ENCODE measurements at regions not wholly inside any gene's neighbourhood (a gene's known extent, or its start where the extent isn't known, plus 50 kb on each side); places are given as distances from the start of the nearest gene placed in this dataset.
"Not testable (repeated sequence)": the region's sequence is repeated elsewhere in the genome, so short reads cannot be mapped to it uniquely, and the experiment has no call there.

DNA sequence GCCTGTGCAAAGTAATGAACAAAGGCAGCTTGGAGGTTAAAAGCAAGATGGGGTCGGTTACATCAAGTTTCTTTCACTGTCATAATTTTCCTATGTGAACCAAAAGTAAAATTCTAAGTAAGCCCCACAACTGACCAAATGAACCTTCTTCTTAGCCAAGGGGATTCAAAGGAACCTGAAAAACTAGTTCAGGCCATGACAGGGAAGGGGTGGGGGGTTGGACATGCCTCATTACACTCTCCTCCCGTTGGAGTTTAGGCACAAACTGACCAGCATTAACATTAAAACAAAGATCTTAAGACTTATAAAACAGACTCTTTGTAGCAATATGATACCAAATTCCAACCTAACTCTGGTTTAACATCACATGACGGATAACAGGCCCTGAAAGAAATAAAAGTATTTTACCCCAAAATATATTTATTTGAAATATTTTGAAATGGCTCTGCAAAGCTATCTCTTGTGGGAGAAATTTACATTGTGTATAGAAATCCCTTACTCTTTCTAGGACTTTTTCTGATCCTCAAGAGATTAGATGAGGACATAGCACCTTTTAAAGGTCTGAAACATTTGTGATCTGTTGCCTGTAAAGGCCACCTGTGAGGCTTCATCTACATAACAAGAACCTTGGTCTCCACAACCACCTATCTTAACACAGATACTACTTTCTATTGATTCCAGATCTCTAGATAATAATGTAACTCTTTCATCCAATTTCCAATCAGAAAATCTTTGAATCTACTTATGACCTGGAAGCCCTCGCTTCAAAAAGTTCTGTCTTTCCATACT is 1829.0 kb upstream of the MIR17HG start:
- DNase-seq, result no peak

DNA sequence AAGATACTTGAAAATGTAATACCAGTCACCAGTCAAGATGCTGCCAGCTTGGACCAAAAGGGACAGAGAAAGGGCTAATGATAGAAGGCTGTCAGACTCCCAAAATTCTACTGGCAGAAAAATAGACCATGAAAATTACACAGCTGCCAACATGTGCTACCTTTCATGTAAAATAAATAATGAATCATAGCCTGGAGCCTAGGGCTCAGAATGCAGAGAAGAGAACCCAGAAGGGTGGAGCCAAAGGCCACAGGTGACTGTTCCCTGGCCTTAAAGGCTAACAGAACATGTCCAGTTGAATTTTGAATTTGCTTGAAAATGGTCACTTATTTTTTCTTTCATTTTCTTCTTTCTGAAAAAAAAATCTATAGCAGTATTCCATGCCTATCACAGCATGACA is 1827.0 kb upstream of the MIR17HG start:
- DNase-seq, result no peak

DNA sequence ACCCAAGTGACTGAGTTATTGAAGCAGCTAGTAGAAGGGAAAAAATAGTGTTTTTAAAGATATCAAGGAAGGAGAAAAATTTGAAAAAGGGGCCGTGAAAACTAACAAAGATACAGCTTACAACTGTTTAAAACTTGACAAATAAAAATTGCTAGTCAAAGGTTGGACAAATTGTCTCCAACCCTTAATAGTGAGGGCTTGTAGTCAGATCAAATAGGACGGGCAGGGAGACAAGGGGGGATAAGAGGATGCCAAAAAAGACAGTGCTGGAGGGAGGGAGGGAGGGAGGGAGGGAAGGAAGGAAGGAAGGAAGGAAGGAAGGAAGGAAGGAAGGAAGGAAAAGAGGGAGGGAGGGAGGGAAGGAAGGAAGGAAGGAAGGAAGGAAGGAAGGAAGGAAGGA is 1825.8 kb upstream of the MIR17HG start:
- not testable (repeated sequence) for DNase-seq

DNA sequence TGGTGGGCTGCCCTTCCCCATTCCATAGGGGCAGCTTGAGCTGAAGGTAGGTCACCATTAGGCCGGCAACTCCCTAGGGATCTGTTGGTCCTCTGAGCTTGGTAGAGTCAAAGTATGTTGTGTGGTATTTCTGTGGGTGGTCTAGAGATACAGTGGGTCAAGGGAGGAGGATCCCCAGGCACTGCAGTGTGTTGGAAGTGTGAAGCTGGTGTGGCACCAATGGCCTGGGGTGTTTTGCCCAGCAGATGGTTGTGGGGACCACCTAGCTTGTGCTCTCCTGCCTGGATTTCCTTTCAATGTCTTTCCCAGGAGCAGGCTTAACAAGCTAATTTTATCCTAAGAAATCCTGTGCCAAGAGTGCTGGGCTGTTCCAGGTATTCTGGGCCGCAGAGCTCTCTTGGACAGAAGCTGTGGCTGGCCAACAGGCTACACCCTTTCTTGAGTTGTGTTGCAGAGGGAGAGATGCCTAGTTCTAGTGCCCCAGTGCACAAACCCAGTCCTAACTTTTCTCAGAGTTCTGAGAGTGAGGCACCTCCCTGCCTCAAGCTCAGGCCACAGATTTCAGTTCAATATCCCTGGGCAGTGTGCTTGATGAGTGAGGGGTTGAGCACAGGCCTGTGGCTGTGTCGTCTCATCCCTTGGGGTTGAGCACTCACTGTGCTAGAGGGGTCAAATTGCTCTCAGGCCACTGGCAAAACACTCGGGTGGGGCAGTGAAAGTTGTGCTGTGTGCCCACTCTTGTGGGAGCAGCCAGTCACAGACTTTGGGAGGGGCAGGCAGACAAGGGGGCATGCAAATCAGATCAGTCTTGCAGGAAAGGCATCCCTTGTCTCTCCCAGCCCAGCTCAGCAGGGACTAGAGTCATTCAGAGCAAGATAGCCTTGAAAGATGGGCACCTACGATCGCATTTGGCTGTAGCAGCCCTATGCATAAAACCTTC is 1806.1 kb upstream of the MIR17HG start:
- DNase-seq, result no peak

DNA sequence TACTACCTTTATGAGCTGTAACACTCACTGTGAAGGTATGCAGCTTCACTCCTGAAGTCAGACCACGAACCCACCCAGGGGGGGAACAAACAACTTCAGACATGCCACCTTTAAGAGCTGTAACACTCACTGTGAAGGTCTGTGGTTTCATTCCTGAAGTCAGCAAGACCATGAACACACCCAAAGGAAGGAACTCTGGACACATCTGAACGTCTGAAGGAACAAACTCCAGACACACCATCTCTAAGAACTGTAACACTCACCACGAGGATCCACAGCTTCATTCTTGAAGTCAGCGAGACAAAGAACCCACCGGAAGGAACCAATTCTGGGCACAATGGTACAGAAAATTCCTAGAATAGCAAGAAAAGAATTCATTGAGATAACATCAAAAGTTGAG is 1796.5 kb upstream of the MIR17HG start:
- DNase-seq, result no peak

DNA sequence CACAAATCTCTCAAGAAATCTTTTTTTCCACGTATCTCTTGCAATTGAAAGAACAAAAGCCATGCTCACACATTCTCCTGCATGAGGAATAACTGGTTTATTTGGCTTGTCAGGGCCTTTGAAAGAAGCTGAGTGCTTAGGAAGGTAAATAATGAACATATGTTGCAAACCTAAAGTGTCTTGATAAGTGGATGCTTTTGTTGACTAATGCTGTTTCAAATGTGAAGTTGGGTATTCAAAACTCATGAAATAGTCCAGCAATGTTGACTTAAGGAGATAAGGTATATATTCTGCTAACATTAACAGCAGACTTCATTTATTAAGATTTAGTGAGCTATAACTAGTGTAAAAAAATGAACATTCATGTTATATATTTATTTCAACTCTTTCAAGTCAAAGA is 1792.7 kb upstream of the MIR17HG start:
- DNase-seq, result no peak

DNA sequence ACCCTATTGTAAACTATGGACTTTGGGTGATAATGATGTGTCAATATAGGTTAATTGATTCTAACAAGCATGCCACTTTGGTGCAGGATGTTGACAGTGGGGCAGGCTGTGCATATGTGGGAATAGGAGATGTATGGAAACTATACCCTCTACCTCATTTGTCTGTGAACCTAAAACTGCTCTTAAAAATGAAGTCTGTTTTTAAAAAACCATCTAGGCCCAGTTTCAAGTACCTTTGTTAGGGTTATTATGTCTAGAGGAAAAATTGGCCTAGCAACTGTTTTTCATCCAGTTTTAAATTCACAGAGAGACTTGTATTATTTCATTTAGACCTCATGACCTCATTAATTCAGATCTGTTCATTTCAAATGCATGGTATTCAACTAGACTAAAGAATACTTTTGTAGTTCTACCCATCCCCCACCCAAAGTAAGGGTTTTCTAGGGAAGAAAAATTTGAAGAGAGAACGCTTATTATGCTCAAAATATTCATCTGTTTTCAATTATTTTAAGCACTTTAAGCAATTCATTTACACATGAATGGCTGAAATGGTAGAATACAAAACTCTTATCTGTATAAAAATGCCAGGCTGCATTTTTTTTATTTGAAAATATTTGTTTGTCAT is 1781.9 kb upstream of the MIR17HG start:
- DNase-seq, result no peak

DNA sequence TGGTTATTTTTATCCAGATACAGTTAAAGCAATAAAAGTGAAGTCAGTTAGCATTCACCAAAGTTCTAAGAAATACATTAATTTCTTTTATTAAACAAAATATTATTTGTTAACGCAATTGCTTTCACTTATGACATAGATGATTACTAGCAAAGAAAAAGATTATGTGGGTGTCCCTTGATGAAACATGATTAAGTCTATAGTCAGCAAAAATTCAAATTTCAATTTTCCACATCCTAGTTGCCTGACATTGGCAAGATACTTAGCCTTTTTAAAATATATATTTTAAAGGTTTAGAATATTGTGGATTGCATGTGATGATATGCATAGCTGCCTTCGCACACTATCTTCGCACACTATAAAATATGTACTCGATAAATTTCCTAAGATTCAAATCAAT is 1780.5 kb upstream of the MIR17HG start:
- DNase-seq, result no peak

DNA sequence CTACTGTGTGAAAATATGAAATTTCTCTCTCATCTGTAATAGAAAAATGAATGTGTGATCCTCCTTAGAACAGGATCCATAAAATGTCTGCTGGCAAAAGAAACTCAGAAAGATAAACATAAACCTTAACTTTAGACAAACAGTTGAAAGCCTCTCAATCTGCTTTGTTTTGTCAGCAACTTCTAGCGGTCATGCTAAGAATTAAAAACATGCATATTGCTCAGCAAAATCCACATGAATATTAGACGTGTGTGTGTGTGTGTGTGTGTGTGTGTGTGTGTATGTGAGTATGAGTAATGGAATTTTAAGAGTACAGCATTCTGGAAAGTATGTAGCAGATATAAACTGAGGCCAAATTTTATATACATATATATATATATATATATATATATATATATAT is 1779.2 kb upstream of the MIR17HG start:
- no peak for DNase-seq

DNA sequence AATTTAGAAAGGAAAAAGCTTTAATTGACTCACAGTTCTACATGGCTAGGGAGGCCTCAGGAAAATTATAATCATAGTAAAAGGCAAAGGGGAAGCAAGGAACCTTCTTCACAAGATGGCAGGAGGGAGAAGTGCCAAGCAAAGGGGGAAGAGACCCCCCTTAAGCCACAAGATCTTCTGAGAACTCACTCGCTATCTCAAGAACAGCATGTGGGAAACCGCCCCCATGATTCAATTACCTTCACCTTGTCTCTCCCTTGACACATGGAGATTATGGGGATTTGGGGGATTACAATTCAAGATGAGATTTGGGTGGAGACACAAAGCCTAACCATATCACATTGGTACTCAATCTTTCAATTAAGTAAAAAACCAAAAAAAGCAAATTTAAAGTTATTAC is 1778.7 kb upstream of the MIR17HG start:
- DNase-seq, result no peak

DNA sequence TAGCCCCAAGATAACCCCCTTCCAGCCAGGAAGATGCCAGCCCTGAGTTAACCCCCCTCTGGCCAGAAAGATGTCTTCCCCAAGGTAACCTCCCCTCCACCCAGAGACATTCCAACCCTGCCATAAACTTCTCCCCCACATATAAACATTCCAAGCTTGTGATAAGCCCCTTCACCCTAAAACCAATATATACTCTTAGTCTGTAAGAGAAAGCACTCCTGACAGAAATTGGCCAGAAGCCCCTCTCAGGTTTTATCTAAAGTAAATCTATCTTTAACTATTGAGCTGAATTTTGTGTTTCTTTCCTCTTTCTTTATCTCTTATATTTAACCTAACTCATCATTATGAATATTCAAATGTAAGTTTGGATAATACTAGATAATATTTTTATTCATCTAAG is 1775.8 kb upstream of the MIR17HG start:
- no peak for DNase-seq

DNA sequence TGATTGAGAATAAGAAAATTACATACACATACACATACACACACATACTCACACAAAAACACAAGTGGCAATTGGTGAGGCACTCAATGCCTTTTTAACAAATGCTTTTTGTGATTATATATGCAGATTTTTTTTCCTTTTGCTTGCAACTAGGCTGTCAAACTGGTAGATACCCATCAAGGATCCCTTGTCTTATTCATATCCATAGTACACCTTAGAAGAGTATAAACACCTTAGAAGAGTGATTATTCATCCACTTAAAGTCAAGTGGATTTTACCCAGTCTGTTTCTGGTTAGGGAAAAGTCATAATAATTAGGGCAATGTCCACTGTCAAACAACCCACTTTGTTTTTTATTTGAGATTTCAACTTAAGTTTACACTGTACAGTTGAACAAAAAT is 1773.4 kb upstream of the MIR17HG start:
- DNase-seq, result no peak

DNA sequence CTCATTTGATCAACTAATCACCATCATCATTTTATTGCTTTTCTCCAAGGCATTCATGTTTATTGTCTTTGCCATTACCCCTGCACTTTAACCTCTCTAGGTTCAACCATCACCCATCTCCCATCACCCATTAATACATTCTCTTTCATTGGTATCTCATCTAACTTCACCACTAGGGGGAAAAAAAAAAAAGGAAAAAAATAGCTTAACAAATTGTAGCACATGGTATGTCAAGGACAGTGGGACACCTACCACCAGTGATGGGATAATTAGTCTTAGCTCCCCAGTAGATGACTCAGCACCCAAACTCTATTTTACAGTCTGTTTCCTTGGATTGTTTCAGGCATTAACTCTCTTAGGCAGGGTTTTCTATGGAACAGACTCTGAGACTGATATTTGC is 1770.2 kb upstream of the MIR17HG start:
- DNase-seq, result no peak

DNA sequence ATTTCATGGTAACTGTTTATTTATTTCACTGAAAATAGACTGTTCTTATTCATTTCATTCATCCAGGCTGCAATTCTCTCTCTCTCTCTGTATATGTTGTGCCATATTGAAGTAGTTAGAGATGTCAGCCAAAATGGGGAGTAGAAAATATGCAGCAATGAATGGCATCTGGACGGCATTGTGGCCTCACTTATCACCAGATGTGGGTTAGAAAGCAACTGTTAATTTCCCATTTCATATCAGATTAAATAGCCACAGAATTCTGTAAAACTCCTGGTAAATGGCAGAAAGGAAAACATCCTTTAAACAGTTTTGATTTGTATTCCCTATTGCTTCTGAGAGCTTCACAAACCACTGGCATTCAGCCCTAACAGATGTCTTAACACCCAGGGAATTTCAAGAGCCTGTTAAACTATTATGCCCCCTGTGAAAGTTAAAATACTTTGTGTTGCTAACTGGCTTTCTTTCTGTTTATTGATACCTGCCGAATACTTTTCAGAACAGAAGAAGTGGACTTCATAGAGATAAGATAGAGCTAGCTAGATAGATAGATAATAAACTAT is 1763.3 kb upstream of the MIR17HG start:
- no peak for DNase-seq

DNA sequence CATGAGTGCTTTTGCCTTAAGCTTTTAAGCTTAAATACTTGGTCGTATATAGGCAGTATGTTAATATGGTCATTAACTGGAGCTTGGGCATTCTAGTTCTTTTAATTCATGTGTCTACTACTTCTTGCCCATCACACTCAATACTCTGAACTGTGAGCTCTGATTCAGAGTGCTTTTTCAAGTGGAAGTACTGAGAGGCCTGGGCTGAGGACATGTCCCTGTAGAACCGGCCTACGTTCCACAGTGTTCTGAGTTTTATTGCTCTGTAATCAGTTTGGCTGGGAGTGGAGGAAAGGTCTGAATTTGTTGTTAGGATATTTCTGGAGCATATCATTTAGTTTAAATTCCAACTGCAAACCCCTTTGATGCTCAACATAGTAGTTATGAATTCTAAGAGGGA is 1744.8 kb upstream of the MIR17HG start:
- no peak for DNase-seq

DNA sequence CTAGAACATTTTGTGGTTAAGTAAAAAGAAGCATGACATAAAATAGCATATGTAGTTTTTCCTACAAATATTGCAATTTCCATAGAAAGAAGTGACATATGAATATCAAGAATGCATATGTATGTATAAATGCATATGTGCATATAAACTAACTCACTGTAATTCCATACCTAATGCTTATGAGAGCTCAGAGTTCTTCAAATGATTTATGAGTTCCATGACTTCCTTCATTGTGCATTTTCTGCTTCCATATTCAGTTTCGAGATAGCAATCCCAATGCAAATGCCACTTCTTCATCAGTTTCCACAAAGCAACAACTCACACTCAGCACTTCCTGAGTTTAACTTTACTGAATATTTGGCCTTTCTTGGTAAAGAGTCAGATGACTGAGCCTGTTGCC is 1744.3 kb upstream of the MIR17HG start:
- DNase-seq, result no peak

DNA sequence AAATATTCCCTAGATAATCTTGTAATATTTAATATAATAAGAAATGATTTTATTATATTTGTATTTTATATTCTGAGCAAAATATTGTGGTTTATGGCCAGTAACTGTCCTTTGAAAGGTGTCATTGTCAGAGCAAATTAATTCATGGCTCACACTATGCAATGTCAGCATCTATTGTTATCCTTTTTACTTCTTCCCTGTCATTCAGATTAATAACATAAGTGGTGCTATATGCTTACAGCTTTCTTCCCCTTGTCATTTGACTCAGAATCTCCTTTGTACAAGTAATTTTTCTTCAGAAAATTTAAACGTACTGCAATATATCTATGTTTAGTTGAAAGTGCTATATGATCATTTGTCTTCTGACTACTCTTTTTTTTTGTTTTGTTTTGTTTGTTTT is 1738.2 kb upstream of the MIR17HG start:
- no peak for DNase-seq

DNA sequence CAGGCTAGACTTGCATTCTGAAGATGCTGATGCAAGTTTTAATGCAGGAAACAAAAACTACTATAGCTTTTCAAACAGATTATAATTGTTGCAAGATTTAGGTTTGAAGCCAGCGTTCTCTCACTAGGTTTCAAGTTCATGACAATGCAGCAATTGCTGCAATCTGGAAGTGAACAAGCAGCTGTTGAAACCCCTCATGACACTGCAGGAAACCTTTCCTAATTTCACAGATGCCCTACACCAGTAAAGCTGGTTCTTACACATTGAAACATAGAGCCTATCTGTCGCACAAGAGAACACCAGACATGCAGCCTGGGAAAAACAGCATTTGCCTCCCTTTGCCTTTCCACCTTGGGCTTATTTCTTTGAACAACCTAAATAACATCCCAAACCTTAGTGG is 1737.2 kb upstream of the MIR17HG start:
- DNase-seq, result no peak

DNA sequence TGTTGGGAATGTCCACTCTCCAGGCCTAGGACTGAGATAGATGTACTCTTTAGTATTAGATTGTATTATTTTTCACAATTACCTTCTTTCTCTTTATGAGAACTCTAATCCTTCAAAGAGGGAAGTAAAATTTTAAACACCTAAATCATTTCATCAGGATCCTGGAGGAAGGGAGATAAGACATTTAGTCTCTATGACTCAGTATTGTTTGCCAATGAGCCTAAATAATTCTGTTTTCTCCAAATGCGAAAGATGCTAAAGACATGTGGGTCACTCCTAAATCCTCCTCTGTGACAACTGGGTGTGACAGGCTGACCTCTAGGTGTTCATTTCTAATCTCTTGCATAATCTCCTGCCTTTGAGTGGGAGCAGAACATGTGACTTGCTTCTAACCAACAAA is 1736.6 kb upstream of the MIR17HG start:
- DNase-seq, result no peak

DNA sequence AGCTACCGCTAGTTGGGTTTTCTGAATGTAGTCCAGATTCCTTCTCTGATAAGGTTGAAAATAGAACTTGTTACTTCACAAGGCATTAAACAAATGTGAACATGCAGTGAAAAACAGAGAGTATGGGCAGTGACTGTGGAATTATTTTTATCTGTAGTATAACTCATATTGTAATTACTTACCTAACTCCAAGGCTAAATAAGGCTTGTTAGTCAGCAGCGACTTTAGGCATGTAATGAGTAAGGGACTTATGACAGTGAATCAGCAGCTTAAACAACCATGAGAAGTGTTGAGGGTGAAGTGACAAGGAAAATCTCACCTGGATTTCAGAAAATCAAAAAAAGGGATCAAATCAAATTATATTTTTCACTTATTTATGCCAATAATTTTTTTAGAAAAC is 1719.5 kb upstream of the MIR17HG start:
- no peak for DNase-seq

DNA sequence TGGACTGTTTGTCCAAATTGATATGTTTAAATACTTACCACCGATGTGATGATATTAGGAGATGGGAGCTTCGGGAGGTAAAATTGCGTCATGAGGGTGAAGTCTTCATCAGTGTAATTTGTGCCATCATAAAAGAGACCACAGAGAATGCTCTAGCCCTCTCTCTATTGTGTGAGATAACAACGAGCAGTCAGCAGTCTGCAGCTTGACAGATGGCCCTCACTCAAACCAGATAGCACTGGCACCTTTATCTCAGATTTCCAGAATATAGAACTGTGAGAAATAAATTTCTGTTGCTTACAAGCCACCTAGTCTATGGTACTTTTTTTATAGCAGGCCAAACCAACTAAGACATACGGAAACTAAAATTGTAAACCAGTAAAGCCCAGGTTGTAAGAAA is 1718.9 kb upstream of the MIR17HG start:
- DNase-seq, result no peak

DNA sequence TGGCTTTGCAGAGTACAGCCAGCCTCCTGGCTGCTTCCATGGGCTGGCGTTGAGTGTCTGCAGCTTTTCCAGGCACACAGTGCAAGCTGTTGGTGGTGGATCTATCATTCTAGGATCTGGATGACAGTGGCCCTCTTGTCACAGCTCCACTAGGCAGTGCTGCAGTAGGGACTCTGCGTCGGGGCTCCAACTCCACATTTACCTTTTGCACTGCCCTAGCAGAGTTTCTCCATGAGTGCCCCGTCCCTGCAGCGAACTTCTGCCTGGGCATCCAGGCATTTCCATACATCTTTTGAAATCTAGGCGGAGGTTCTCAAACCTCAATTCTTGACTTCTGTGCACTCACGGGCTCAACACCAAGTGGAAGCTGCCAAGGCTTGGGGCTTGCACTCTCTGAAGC is 1697.3 kb upstream of the MIR17HG start:
- DNase-seq, result no peak

DNA sequence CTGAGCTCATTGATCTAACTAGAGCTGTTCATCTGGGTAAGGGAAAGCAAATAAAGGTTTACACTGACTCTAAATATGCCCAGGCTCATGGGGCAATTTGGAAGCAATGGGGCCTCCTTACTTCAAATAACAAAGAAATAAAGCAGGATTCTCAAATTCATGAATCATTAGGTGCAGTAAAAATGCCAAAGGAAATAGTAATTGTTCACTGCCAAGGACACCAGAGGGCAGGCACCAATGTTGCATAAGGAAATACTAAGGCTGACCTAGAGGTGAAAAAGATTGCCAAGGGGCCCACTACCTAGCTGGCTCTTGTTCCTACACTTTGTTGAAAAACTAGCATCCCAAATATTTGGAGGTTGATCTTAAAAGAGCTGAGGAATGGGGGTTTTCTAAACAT is 1686.7 kb upstream of the MIR17HG start:
- DNase-seq, result no peak

All from activated T-cell treated with anti-CD3 and anti-CD28 coated beads, Interleukin-2, amount 50 U/mL, for 1 hour (primary cell).